Testis (tissue), 2 donors: ENCODE measurements at regions not wholly inside any gene's neighbourhood (a gene's known extent, or its start where the extent isn't known, plus 50 kb on each side); places are given as distances from the start of the nearest gene placed in this dataset.

Source experiments
- POLR2A ChIP-seq: fragments of 450-650 bp; IDR thresholded peaks from one replicate; pipeline ENCODE4 v1.6.1; 2017; ENCODE audit warnings: antibody characterized with exemption, mild to moderate bottlenecking, moderate library complexity
- TF ChIP-seq, protein P1 (sequence below), 3 experiments: fragments of 450-650 bp in 2 of 3; fragments of 200-600 bp in 1 of 3; sonication (generic) in 1 of 3; IDR thresholded peaks; one replicate each; pipeline ENCODE4 v1.5.1; 2016 to 2019; ENCODE audit warnings: antibody characterized with exemption in 3 of 3, mild to moderate bottlenecking in 2 of 3, moderate library complexity in 1 of 3

GRCh38 chr3:21936207-21936606, 185.2 kb upstream of the ZNF385D start:
- TF ChIP-seq, protein P1, sequence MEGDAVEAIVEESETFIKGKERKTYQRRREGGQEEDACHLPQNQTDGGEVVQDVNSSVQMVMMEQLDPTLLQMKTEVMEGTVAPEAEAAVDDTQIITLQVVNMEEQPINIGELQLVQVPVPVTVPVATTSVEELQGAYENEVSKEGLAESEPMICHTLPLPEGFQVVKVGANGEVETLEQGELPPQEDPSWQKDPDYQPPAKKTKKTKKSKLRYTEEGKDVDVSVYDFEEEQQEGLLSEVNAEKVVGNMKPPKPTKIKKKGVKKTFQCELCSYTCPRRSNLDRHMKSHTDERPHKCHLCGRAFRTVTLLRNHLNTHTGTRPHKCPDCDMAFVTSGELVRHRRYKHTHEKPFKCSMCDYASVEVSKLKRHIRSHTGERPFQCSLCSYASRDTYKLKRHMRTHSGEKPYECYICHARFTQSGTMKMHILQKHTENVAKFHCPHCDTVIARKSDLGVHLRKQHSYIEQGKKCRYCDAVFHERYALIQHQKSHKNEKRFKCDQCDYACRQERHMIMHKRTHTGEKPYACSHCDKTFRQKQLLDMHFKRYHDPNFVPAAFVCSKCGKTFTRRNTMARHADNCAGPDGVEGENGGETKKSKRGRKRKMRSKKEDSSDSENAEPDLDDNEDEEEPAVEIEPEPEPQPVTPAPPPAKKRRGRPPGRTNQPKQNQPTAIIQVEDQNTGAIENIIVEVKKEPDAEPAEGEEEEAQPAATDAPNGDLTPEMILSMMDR (IDR thresholded peaks at IDR 0.05), result no peak
- no peak for TF ChIP-seq POLR2A
